IMR-90 (cell line): ENCODE measurements at regions not wholly inside any gene's neighbourhood (a gene's known extent, or its start where the extent isn't known, plus 50 kb on each side); places are given as distances from the start of the nearest gene placed in this dataset.

ENCODE experiments used
- CTCF ChIP-seq: conservative IDR thresholded peaks from 2 replicates; pipeline ENCODE4 v1.5.1; 2012; ENCODE audit warnings: mild to moderate bottlenecking, low read depth, low read length, improper control_type of control experiment
- MAFK ChIP-seq: IDR thresholded peaks from 2 replicates; pipeline ENCODE4 v1.6.1; 2012; ENCODE audit warnings: low read depth, low read length, improper control_type of control experiment
- MXI1 ChIP-seq: IDR thresholded peaks from 2 replicates; pipeline ENCODE4 v1.6.1; 2012; ENCODE audit warnings: low read depth, mild to moderate bottlenecking, low read length, moderate library complexity, borderline replicate concordance
- POLR2A ChIP-seq: IDR thresholded peaks from 2 replicates; pipeline ENCODE4 v1.6.1; 2012; ENCODE audit warnings: mild to moderate bottlenecking, low read depth, low read length
- RCOR1 ChIP-seq: IDR thresholded peaks from 2 replicates; pipeline ENCODE4 v1.6.1; 2012; ENCODE audit warnings: mild to moderate bottlenecking, low read length, improper control_type of control experiment; ENCODE audit not compliant: insufficient replicate concordance
- SMC3 ChIP-seq: fragments of 150-350 bp; IDR thresholded peaks from 2 replicates; pipeline ENCODE4 v1.6.1; 2016; ENCODE audit warnings: low read depth, mild to moderate bottlenecking, antibody characterized with exemption, low read length, moderate library complexity

DNA sequence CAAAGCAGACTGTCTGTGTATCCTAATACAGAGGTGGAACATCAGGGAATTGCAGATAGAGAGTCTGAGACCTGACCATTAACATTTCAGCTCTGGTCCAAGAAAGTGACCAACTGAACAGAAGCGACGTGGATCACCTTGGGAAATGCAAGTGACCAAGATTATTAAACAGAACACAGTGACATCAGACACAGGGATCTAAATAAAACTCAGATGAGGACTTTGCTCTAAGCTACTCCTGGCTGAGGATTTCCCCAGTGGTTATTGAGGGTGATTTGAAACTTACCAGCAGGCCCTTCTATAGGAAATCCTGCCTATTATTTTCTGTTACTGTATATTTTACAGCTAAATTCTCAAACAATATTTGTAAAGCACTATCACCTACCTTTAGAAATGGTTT is 436.0 kb downstream of the TMEM38B start:
- no peak for TF ChIP-seq SMC3
- no peak for TF ChIP-seq CTCF
- TF ChIP-seq MAFK = no peak
- no peak for TF ChIP-seq RCOR1
- no peak for TF ChIP-seq POLR2A
- no peak for TF ChIP-seq MXI1
